Middle frontal gyrus (tissue), 1 donor: ENCODE measurements at regions not wholly inside any gene's neighbourhood (a gene's known extent, or its start where the extent isn't known, plus 50 kb on each side); places are given as distances from the start of the nearest gene placed in this dataset.

Experiments used
- DNase-seq: peaks from one replicate; pipeline ENCODE4 v3.0.0-alpha.2; 2015; ENCODE audit warnings: low spot score; ENCODE audit errors: extremely low spot score

- no peak for DNase-seq
Measured at GRCh38 chr6:92538275-92538674, 881.1 kb downstream of the EPHA7 start.

GRCh38 chr6:92534109-92534508, 885.2 kb downstream of the EPHA7 start:
- no peak for DNase-seq

- no peak for DNase-seq
Measured at GRCh38 chr6:92522589-92522988, 896.8 kb downstream of the EPHA7 start.

- DNase-seq = no peak
Measured at GRCh38 chr6:92521553-92521952, 897.8 kb downstream of the EPHA7 start.

- DNase-seq = no peak
Measured at GRCh38 chr6:92510137-92510536, 909.2 kb downstream of the EPHA7 start.

- DNase-seq = no peak
Measured at GRCh38 chr6:92507552-92507951, 911.8 kb downstream of the EPHA7 start.

GRCh38 chr6:92504509-92504908, 914.9 kb downstream of the EPHA7 start:
- no peak for DNase-seq

- DNase-seq = no peak
Measured at GRCh38 chr6:92497281-92497680, 922.1 kb downstream of the EPHA7 start.

- DNase-seq = no peak
Measured at GRCh38 chr6:92496527-92496926, 922.8 kb downstream of the EPHA7 start.

GRCh38 chr6:92495242-92495641, 924.1 kb downstream of the EPHA7 start:
- DNase-seq = no peak

- DNase-seq = no peak
Measured at GRCh38 chr6:92485487-92485886, 933.9 kb downstream of the EPHA7 start.

- DNase-seq = no peak
Measured at GRCh38 chr6:92479831-92480230, 939.5 kb downstream of the EPHA7 start.

- no peak for DNase-seq
Measured at GRCh38 chr6:92473056-92473455, 946.3 kb downstream of the EPHA7 start.

GRCh38 chr6:92469186-92469828, 950.1 kb downstream of the EPHA7 start:
- no peak for DNase-seq

- no peak for DNase-seq
Measured at GRCh38 chr6:92468066-92468465, 951.3 kb downstream of the EPHA7 start.

GRCh38 chr6:92460133-92460532, 959.2 kb downstream of the EPHA7 start:
- DNase-seq = no peak

- DNase-seq = no peak
Measured at GRCh38 chr6:92459606-92460005, 959.8 kb downstream of the EPHA7 start.

- DNase-seq = no peak
Measured at GRCh38 chr6:92446052-92446451, 973.3 kb downstream of the EPHA7 start.

GRCh38 chr6:92433911-92434310, 985.4 kb downstream of the EPHA7 start:
- DNase-seq = no peak

- DNase-seq = no peak
Measured at GRCh38 chr6:92431502-92431901, 987.9 kb downstream of the EPHA7 start.

GRCh38 chr6:92428448-92428847, 990.9 kb downstream of the EPHA7 start:
- no peak for DNase-seq

- DNase-seq = no peak
Measured at GRCh38 chr6:92427453-92427852, 991.9 kb downstream of the EPHA7 start.

GRCh38 chr6:92415656-92416055, 1003.7 kb downstream of the EPHA7 start:
- no peak for DNase-seq

GRCh38 chr6:92408350-92408749, 1011.0 kb downstream of the EPHA7 start:
- no peak for DNase-seq
